GM23338 (cell line): ENCODE measurements at regions not wholly inside any gene's neighbourhood (a gene's known extent, or its start where the extent isn't known, plus 50 kb on each side); places are given as distances from the start of the nearest gene placed in this dataset.

Source experiments
- ATAC-seq: fragments of 200-7000 bp; cut with Tn5 transposase; 3 replicates; pipeline ENCODE4 v1.9.1; 2020
- DNase-seq: peaks from one replicate; pipeline ENCODE4 v3.0.0-alpha.2; 2015; ENCODE audit warnings: low spot score
- H2AFZ ChIP-seq: fragments of 200-600 bp; sonication (generic); 2 replicates; pipeline ENCODE4 v1.8.0; 2016; ENCODE audit warnings: antibody characterized with exemption, mild to moderate bottlenecking, moderate library complexity
- H3F3A ChIP-seq: fragments of 200-600 bp; sonication (generic); replicated peaks from 2 replicates; pipeline ENCODE4 v1.8.0; 2017; ENCODE audit warnings: antibody characterized with exemption, mixed run types, low read depth
- H3K27ac ChIP-seq: fragments of 200-600 bp; sonication (generic); 2 replicates; pipeline ENCODE4 v1.6.1; 2016; ENCODE audit warnings: low read depth
- H3K27me3 ChIP-seq: fragments of 200-600 bp; sonication (generic); 2 replicates; pipeline ENCODE4 v1.8.0; 2016; ENCODE audit warnings: mild to moderate bottlenecking, mixed run types, moderate library complexity; ENCODE audit not compliant: insufficient read depth
- H3K36me3 ChIP-seq: fragments of 200-600 bp; sonication (generic); 2 replicates; pipeline ENCODE4 v1.8.0; 2016; ENCODE audit warnings: mild to moderate bottlenecking; ENCODE audit not compliant: insufficient read depth
- H3K4me1 ChIP-seq: fragments of 200-600 bp; sonication (generic); 2 replicates; pipeline ENCODE4 v1.8.0; 2016; ENCODE audit warnings: mild to moderate bottlenecking, moderate library complexity; ENCODE audit not compliant: insufficient read depth
- H3K4me2 ChIP-seq: fragments of 200-600 bp; sonication (generic); 2 replicates; pipeline ENCODE4 v1.7.1; 2017; ENCODE audit warnings: mixed run types
- H3K4me3 ChIP-seq: fragments of 200-600 bp; sonication (generic); 2 replicates; pipeline ENCODE4 v1.6.1; 2016; ENCODE audit warnings: mixed run types
- H3K79me2 ChIP-seq: fragments of 200-600 bp; sonication (generic); replicated peaks from 2 replicates; pipeline ENCODE4 v1.8.0; 2017; ENCODE audit warnings: mild to moderate bottlenecking; ENCODE audit not compliant: insufficient read depth
- H3K9me2 ChIP-seq: fragments of 200-600 bp; sonication (generic); 2 replicates; pipeline ENCODE4 v1.8.0; 2017; ENCODE audit not compliant: insufficient read depth
- H4K20me1 ChIP-seq: fragments of 200-600 bp; sonication (generic); replicated peaks from 2 replicates; pipeline ENCODE4 v1.8.0; 2017; ENCODE audit warnings: mild to moderate bottlenecking; ENCODE audit not compliant: insufficient read depth
- H3K27ac Mint-ChIP-seq: 2 replicates; pipeline ENCODE4 v1.8.0; 2020; ENCODE audit warnings: inconsistent platforms, mild to moderate bottlenecking, moderate library complexity, mixed read lengths
- H3K27me3 Mint-ChIP-seq: 3 replicates; pipeline ENCODE4 v1.8.0; 2022; ENCODE audit warnings: low read depth, mild to moderate bottlenecking, moderate library complexity, mixed read lengths, inconsistent platforms; ENCODE audit not compliant: insufficient read depth, poor library complexity
- H3K36me3 Mint-ChIP-seq: 3 replicates; pipeline ENCODE4 v1.8.0; 2021; ENCODE audit warnings: low read depth, mild to moderate bottlenecking, inconsistent platforms, moderate library complexity, mixed read lengths
- H3K4me1 Mint-ChIP-seq: 3 replicates; pipeline ENCODE4 v1.8.0; 2020; ENCODE audit warnings: mild to moderate bottlenecking, inconsistent platforms, mixed read lengths
- H3K4me3 Mint-ChIP-seq: 3 replicates; pipeline ENCODE4 v1.8.0; 2021; ENCODE audit warnings: moderate library complexity, mild to moderate bottlenecking, inconsistent platforms, mixed read lengths
- H3K9me3 Mint-ChIP-seq: 3 replicates; pipeline ENCODE4 v1.8.0; 2020; ENCODE audit warnings: moderate library complexity, mild to moderate bottlenecking, inconsistent platforms, mixed read lengths
- CTCF ChIP-seq, 2 experiments: fragments of 200-600 bp in 1 of 2; sonication (generic) in 1 of 2; conservative IDR thresholded peaks; 2 replicates each; pipeline versions ENCODE4 v1.5.1 to v1.6.1; 2016 to 2017; ENCODE audit warnings: antibody characterized with exemption in 2 of 2, low read depth in 2 of 2, mild to moderate bottlenecking in 2 of 2, moderate library complexity in 1 of 2
- EZH2phosphoT487 ChIP-seq: fragments of 200-600 bp; sonication (generic); IDR thresholded peaks from one replicate; pipeline ENCODE4 v1.8.1; 2018; ENCODE audit warnings: antibody characterized with exemption; ENCODE audit not compliant: unreplicated experiment
- NANOG ChIP-seq: IDR thresholded peaks from 2 replicates; pipeline ENCODE4 v1.6.1; 2016; ENCODE audit warnings: antibody characterized with exemption, borderline replicate concordance
- POLR2AphosphoS5 ChIP-seq: IDR thresholded peaks from 2 replicates; pipeline ENCODE4 v1.6.1; 2016; ENCODE audit warnings: antibody characterized with exemption, low read depth
- STAT1 ChIP-seq: IDR thresholded peaks from one replicate; pipeline ENCODE4 v1.6.1; 2016; ENCODE audit warnings: antibody characterized with exemption; ENCODE audit not compliant: unreplicated experiment
- ZNF114 ChIP-seq: fragments of 250-450 bp; sonication (Bioruptor Pico); IDR thresholded peaks from 2 replicates; pipeline ENCODE4 v1.5.0; 2020; ENCODE audit warnings: mild to moderate bottlenecking, moderate library complexity
- ZNF331 ChIP-seq: fragments of 250-450 bp; sonication (Bioruptor Pico); IDR thresholded peaks from 2 replicates; pipeline ENCODE4 v1.5.0; 2020; ENCODE audit warnings: low read depth, mild to moderate bottlenecking, moderate library complexity
- TF ChIP-seq, protein P1 (sequence below): IDR thresholded peaks from one replicate; pipeline ENCODE4 v1.6.1; 2018; ENCODE audit warnings: antibody characterized with exemption; ENCODE audit not compliant: unreplicated experiment
- TF ChIP-seq, protein P2 (sequence below): IDR thresholded peaks from 2 replicates; pipeline ENCODE4 v1.6.1; 2016; ENCODE audit warnings: antibody characterized with exemption
- TF ChIP-seq, protein P3 (sequence below): fragments of 250-450 bp; sonication (Bioruptor Pico); IDR thresholded peaks from 2 replicates; pipeline ENCODE4 v1.5.0; 2020; ENCODE audit warnings: mild to moderate bottlenecking, moderate library complexity

DNA sequence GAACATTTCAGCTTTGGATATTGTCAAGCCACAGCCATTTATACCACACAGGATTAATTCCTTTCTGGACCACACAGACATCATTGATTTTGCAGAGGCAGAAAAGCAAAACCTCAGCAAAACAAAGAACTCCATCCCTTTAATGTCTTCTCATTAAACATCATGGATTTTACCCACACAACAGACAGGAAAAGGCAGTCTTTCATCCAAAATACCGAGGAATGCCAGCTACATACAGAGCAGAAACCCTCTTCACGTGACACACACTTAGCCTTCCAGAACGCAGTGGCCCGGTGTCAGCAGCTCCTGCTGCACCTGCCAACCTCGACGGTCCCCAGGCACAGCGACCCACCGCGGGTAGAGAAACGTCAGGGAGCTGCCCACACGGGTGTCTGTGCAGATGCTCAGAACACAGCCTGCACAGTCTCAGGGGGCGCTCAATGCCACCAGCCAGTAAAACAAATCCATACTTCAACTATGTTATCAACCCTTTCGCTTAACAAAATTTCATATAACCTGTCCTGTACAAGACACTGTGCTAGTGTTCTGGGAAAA lies 304.5 kb downstream of the EIPR1 start (continued):
- TF ChIP-seq, protein P1, sequence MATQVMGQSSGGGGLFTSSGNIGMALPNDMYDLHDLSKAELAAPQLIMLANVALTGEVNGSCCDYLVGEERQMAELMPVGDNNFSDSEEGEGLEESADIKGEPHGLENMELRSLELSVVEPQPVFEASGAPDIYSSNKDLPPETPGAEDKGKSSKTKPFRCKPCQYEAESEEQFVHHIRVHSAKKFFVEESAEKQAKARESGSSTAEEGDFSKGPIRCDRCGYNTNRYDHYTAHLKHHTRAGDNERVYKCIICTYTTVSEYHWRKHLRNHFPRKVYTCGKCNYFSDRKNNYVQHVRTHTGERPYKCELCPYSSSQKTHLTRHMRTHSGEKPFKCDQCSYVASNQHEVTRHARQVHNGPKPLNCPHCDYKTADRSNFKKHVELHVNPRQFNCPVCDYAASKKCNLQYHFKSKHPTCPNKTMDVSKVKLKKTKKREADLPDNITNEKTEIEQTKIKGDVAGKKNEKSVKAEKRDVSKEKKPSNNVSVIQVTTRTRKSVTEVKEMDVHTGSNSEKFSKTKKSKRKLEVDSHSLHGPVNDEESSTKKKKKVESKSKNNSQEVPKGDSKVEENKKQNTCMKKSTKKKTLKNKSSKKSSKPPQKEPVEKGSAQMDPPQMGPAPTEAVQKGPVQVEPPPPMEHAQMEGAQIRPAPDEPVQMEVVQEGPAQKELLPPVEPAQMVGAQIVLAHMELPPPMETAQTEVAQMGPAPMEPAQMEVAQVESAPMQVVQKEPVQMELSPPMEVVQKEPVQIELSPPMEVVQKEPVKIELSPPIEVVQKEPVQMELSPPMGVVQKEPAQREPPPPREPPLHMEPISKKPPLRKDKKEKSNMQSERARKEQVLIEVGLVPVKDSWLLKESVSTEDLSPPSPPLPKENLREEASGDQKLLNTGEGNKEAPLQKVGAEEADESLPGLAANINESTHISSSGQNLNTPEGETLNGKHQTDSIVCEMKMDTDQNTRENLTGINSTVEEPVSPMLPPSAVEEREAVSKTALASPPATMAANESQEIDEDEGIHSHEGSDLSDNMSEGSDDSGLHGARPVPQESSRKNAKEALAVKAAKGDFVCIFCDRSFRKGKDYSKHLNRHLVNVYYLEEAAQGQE, result no peak
- TF ChIP-seq STAT1 (no peak), ZNF331 (no peak)
- TF ChIP-seq, protein P2, sequence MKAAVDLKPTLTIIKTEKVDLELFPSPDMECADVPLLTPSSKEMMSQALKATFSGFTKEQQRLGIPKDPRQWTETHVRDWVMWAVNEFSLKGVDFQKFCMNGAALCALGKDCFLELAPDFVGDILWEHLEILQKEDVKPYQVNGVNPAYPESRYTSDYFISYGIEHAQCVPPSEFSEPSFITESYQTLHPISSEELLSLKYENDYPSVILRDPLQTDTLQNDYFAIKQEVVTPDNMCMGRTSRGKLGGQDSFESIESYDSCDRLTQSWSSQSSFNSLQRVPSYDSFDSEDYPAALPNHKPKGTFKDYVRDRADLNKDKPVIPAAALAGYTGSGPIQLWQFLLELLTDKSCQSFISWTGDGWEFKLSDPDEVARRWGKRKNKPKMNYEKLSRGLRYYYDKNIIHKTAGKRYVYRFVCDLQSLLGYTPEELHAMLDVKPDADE, result no peak

DNA sequence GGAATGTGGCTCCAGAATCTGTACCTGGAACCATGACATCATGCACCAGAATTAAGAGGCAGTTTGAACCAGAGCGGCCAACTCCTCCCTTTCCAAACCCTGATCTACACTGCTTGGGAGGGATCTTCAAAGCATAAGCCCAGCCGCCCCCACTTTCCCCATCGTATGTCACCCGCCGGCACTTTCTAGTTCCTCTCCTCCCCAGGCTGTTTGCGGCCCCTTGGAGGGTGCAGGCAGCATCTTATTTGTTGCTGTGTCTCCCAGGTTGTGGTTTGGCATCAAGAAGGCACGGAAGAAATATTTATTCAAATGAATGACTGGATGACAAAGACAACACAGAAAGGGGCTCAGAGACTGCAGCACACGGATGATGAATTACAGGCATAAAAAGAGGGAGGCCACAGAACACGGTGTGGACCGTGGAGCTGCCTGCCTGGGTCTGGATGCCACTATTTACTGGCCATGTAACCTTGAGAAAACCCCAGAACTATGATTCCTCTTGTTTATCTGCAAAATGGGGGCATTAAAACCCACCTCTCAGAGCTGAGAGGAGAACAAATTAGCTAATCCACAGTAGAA lies 305.8 kb downstream of the EIPR1 start:
- Histone ChIP-seq H3K4me1 (no peaks in the 10 kb centered on the region), H3K4me2 (no peak overlapping the region), H3K27me3 (no peaks in the 10 kb centered on the region), H3K9me2 (peaks cover 8% of the 10 kb centered on the region; the same call in 1 of the 2 replicates), H3K79me2 (no peaks in the 10 kb centered on the region), H3F3A (no peaks in the 10 kb centered on the region), H3K36me3 (no peaks in the 10 kb centered on the region), H3K4me3 (no peak overlapping the region), H3K27ac (no peak overlapping the region), H4K20me1 (no peaks in the 10 kb centered on the region), H2AFZ (no peak overlapping the region)
- Mint-ChIP-seq H3K4me1 (peaks cover 3% of the 10 kb centered on the region), H3K27ac (no peak overlapping the region), H3K27me3 (peaks cover 6% of the 10 kb centered on the region), H3K4me3 (no peak overlapping the region), H3K36me3 (peaks cover 2% of the 10 kb centered on the region; the same call in 1 of the 3 replicates), H3K9me3 (peaks cover 3% of the 10 kb centered on the region; the same call in 1 of the 3 replicates)
- no peak for DNase-seq
- no peak for ATAC-seq
- no peak for TF ChIP-seq ZNF331
- TF ChIP-seq, protein P2, result no peak
- TF ChIP-seq ZNF114 (CRISPR knock-in tag), result no peak
- no peak for TF ChIP-seq EZH2phosphoT487
- no peak for TF ChIP-seq NANOG
- TF ChIP-seq POLR2AphosphoS5, result no peak
- TF ChIP-seq, protein P3, sequence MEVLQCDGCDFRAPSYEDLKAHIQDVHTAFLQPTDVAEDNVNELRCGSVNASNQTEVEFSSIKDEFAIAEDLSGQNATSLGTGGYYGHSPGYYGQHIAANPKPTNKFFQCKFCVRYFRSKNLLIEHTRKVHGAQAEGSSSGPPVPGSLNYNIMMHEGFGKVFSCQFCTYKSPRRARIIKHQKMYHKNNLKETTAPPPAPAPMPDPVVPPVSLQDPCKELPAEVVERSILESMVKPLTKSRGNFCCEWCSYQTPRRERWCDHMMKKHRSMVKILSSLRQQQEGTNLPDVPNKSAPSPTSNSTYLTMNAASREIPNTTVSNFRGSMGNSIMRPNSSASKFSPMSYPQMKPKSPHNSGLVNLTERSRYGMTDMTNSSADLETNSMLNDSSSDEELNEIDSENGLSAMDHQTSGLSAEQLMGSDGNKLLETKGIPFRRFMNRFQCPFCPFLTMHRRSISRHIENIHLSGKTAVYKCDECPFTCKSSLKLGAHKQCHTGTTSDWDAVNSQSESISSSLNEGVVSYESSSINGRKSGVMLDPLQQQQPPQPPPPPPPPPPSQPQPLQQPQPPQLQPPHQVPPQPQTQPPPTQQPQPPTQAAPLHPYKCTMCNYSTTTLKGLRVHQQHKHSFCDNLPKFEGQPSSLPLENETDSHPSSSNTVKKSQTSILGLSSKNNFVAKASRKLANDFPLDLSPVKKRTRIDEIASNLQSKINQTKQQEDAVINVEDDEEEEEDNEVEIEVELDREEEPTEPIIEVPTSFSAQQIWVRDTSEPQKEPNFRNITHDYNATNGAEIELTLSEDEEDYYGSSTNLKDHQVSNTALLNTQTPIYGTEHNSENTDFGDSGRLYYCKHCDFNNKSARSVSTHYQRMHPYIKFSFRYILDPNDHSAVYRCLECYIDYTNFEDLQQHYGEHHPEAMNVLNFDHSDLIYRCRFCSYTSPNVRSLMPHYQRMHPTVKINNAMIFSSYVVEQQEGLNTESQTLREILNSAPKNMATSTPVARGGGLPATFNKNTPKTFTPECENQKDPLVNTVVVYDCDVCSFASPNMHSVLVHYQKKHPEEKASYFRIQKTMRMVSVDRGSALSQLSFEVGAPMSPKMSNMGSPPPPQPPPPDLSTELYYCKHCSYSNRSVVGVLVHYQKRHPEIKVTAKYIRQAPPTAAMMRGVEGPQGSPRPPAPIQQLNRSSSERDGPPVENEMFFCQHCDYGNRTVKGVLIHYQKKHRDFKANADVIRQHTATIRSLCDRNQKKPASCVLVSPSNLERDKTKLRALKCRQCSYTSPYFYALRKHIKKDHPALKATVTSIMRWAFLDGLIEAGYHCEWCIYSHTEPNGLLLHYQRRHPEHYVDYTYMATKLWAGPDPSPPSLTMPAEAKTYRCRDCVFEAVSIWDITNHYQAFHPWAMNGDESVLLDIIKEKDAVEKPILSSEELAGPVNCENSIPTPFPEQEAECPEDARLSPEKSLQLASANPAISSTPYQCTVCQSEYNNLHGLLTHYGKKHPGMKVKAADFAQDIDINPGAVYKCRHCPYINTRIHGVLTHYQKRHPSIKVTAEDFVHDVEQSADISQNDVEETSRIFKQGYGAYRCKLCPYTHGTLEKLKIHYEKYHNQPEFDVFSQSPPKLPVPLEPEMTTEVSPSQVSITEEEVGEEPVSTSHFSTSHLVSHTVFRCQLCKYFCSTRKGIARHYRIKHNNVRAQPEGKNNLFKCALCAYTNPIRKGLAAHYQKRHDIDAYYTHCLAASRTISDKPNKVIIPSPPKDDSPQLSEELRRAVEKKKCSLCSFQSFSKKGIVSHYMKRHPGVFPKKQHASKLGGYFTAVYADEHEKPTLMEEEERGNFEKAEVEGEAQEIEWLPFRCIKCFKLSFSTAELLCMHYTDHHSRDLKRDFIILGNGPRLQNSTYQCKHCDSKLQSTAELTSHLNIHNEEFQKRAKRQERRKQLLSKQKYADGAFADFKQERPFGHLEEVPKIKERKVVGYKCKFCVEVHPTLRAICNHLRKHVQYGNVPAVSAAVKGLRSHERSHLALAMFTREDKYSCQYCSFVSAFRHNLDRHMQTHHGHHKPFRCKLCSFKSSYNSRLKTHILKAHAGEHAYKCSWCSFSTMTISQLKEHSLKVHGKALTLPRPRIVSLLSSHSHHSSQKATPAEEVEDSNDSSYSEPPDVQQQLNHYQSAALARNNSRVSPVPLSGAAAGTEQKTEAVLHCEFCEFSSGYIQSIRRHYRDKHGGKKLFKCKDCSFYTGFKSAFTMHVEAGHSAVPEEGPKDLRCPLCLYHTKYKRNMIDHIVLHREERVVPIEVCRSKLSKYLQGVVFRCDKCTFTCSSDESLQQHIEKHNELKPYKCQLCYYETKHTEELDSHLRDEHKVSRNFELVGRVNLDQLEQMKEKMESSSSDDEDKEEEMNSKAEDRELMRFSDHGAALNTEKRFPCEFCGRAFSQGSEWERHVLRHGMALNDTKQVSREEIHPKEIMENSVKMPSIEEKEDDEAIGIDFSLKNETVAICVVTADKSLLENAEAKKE (CRISPR knock-in tag), result no peak
- TF ChIP-seq CTCF (conservative IDR thresholded peaks at IDR 0.05; ENCODE audit: low read depth in 2 of 2), result no peak
- no peak for TF ChIP-seq STAT1
